ENCODE measurements at regions not wholly inside any gene's neighbourhood (a gene's known extent, or its start where the extent isn't known, plus 50 kb on each side); places are given as distances from the start of the nearest gene placed in this dataset.
"Not testable (repeated sequence)": the region's sequence is repeated elsewhere in the genome, so short reads cannot be mapped to it uniquely, and the experiment has no call there.

GRCh38 chr3:150270883-150271590, 137.1 kb upstream of the TSC22D2 start:
- no peak for DNase-seq
- intact Hi-C loops (cut with DNase I), result no loop called here
- ATAC-seq, result no peak
- Histone ChIP-seq H3K27me3 (no peaks in the 10 kb centered on the region), H3K36me3 (no peaks in the 10 kb centered on the region), H3K9me3 (no peaks in the 10 kb centered on the region), H3K27ac (no peak overlapping the region), H3K4me3 (no peak overlapping the region), H3K4me1 (no peaks in the 10 kb centered on the region)
- 88 to 90% (median 89%) methylated on average over 4 of the region's 4 CpGs for WGBS, 4 donors
- no peak for TF ChIP-seq CTCF (IDR thresholded peaks at IDR 0.05)
- no peak for TF ChIP-seq POLR2A (IDR thresholded peaks at IDR 0.05)

- H3K9me3 ChIP-seq; H3K4me3 ChIP-seq; ATAC-seq; H3K36me3 ChIP-seq; H3K4me1 ChIP-seq; H3K27ac ChIP-seq; H3K27me3 ChIP-seq; DNase-seq; intact Hi-C loops (cut with DNase I): not testable (repeated sequence)
- WGBS, 4 donors, result 78 to 88% (median 81%) methylated on average over 3 of the region's 3 CpGs
Observed at GRCh38 chr3:150270444-150270843, 137.7 kb upstream of the TSC22D2 start.

- DNase-seq (no peak), ATAC-seq (no peak)
- no peak for TF ChIP-seq CTCF (IDR thresholded peaks at IDR 0.05)
- H3K4me1 ChIP-seq, result no peaks in the 10 kb centered on the region
- H3K27me3 ChIP-seq, result no peaks in the 10 kb centered on the region
- intact Hi-C loops (cut with DNase I), result no loop called here
- no peaks in the 10 kb centered on the region for H3K9me3 ChIP-seq
- no peak overlapping the region for H3K27ac ChIP-seq
- no peak overlapping the region for H3K4me3 ChIP-seq
- H3K36me3 ChIP-seq, result no peaks in the 10 kb centered on the region
- WGBS, 4 donors, result 69 to 77% (median 75%) methylated on average over 3 of the region's 3 CpGs
Observed at GRCh38 chr3:150269526-150269925, 138.6 kb upstream of the TSC22D2 start.

- ATAC-seq, result no peak
- DNase-seq, result no peak
- Histone ChIP-seq H3K4me3 (no peak overlapping the region), H3K36me3 (no peaks in the 10 kb centered on the region), H3K9me3 (no peaks in the 10 kb centered on the region), H3K27ac (no peak overlapping the region), H3K27me3 (no peaks in the 10 kb centered on the region), H3K4me1 (no peaks in the 10 kb centered on the region)
- TF ChIP-seq CTCF (IDR thresholded peaks at IDR 0.05), result no peak
- no peak for TF ChIP-seq POLR2A (IDR thresholded peaks at IDR 0.05)
- WGBS, 4 donors, result 85 to 91% (median 87%) methylated on average over 6 of the region's 6 CpGs
- intact Hi-C loops (cut with DNase I), result no loop called here
Observed at GRCh38 chr3:150268426-150269391, 139.4 kb upstream of the TSC22D2 start.
